ENCODE measurements at regions not wholly inside any gene's neighbourhood (a gene's known extent, or its start where the extent isn't known, plus 50 kb on each side); places are given as distances from the start of the nearest gene placed in this dataset.

DNA sequence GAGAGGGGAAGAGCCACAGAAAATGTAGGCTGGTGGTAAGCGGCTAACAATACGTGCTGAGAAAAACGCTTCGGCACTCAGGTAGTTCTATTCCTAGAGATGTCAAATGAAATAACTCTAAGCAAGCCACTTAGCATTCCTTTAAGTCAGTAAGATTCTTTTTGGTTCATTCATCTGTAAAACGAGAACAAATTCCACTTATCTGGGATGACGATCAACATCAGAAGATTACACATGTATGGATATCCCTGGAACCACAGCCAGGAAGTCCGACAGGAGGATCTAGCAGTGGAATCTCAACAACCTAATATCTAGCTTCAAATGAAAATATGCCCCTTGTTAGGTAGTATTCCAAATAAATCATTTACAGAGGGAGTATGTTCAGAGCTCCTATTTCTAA lies 74.6 kb upstream of the CDKN3 start:
- DNase-seq = no peak

DNA sequence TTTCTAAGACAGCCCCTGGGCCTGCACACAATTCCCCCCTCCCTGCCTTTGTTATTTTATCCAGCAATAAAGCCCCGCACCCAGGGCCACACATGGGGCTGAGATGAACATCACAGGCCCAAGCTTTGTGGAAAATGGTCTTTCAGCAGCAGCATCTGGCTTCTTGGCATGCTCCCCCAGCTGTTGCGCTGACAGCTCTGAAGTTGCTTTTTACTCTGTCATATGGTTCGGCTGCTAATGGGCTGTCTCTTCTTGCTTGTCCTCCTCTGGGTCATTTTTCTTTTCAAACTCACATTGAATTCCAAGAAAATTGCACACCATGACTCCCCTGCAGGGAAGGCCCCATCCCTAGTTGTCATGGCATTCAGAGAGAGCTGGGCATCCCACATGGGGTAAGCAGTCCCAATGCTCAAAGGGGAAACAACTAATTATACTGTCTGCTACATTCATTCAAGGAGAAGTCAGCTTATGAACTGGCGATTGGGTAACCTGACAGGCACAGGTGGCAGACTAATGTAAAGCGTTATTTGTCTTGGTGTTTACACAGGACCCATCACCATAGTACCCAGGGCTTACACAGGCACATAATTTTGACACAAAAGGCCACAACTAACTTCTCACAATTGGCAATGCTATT lies 74.0 kb upstream of the CDKN3 start:
- no peak for DNase-seq

GRCh38 chr14:54325766-54326165 lies 71.0 kb upstream of the CDKN3 start:
- no peak for DNase-seq

- no peak for DNase-seq
These were observed 67.6 kb upstream of the CDKN3 start for GRCh38 chr14:54329082-54329695.

DNA sequence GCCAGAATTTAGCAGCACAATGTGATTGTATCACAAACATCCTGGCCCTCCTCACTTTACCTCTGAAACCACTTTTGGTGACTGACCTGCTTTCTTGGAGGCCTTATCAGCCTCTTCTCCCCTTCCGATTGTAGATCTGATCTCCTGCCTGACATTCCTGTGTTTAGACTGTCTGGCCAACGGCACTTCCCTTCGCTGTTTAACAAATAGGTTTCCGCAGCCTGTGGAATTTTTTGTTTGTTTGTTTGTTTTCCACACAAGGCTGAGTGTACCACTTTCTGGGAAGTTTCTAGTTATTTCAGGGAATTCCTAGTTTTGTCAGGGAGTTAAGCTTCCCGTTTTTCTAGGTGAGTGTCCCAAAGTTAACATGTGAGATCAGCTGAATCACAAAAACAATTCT lies 65.9 kb upstream of the CDKN3 start:
- no peak for DNase-seq

DNA sequence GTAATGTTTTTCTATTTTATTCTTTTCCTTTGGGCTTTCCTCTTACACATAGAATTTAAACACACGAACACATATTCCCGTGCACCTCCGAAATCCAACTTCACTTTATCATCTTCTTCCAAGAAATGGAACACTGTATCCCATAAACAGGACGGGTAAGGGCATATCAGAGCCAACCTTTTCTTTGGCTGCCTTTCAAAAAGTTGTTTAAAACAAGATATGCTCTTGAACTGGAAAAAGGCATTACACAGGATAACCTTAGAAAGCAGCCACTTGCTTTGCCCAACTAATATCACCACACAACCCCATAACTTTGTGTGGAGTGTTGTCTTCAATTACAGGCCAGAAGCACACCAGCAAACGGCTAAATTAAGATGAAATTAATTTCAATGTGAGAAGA lies 65.3 kb upstream of the CDKN3 start:
- DNase-seq = no peak

DNA sequence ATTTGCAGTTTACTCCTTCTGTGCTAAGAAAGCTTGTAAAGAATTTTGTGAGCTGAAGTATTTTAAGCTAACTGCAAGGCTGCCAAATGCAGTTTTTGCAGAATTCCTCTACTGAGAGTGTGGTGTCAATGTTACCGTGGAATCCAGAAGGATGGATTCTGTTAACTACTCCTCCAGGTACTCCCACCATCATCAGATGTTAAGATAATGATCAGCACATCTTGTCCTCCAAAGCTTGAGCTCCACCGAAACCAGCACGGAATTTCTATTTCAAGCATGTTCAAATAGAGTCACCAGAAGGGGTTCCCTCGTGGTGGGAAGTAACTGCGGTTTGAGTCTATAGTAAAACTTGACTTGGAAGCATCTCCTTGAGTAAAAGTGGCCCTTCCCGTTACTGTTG lies 64.3 kb upstream of the CDKN3 start:
- no peak for DNase-seq

GRCh38 chr14:54333511-54333910 lies 63.3 kb upstream of the CDKN3 start:
- no peak for DNase-seq

GRCh38 chr14:54335569-54336155 lies 61.1 kb upstream of the CDKN3 start:
- no peak for DNase-seq

DNA sequence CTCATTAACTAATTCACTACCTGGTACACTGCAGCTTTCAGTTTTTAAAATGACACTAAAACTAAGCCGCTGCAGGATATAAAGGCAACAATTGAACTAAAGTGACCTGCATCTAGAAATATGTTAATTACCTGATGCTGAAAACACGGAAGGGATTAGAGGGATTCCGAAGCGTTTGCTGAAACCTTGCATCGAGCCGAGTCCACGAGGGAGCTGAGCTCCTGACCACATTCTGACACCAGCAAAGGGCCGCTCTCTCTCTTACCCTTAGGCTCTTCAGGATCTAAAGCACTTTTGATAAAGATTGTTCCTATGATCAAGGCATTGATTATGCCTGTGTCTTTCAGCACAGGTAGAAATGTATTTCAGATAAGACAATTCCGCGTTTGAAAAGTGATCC lies 59.5 kb upstream of the CDKN3 start:
- no peak for DNase-seq

GRCh38 chr14:54338696-54339317 lies 58.0 kb upstream of the CDKN3 start:
- DNase-seq = no peak

GRCh38 chr14:54339771-54340170 lies 57.0 kb upstream of the CDKN3 start:
- DNase-seq = no peak

- DNase-seq = no peak
These were observed 54.0 kb upstream of the CDKN3 start for GRCh38 chr14:54342806-54343205.

DNA sequence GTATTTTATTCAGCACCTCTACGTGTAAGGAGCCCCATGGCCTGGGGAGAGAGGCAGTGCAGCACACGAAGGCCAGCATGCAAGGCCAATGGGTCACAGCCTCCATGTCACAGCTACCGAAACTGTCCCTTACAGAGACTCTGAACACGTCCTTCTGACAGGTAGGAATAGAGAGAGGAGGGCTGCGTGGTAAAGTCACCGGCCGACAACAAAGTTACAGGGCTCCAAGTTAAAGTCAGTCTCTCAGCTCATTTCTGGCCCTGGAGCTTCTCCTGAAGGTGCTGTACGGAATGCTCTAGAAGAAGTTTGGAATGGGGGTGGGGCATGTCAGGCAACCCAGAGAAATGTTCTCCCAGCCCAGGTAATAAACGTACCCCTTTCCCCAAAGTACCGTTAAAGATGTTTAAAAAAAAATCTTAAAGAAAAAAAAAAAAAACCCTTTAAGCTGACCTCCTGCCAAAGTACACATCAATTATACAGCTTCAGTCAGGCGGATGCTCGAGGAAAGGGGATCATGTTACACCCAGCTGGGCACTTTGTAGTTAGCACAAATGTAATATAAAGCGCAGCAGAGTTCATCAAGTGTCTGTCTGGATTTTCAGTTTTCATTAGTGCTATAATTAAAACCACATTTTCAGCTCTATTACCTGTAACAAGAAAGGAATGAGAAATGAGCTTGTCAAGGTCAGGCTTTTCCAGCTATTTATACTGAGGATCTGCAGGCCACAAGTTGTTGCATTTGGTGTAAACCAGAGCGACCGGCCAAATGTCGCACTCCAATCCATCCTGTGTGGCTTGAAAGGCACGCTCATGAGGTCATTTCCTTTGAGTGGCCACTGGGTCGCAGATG lies 53.3 kb upstream of the CDKN3 start:
- DNase-seq = no peak

DNA sequence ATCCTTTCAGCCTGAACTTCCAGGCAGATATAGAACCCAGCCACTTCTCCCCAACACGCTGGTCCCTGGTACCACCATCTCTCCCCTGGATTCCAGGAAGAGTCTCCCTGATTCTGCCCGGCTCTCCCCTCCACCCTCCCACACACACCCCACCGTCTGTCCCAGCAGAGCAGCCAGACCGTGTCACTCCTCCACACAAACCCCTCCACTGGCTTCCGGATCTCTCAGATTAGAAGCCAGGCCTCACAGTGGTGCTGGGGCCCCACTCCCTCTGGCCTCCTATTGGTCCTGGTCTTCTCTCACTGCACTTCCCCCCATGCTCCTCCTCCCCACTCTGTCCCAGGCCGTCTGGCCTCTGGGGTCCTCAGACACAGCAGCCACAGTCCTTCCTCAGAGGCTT lies 52.4 kb upstream of the CDKN3 start:
- DNase-seq = no peak

DNA sequence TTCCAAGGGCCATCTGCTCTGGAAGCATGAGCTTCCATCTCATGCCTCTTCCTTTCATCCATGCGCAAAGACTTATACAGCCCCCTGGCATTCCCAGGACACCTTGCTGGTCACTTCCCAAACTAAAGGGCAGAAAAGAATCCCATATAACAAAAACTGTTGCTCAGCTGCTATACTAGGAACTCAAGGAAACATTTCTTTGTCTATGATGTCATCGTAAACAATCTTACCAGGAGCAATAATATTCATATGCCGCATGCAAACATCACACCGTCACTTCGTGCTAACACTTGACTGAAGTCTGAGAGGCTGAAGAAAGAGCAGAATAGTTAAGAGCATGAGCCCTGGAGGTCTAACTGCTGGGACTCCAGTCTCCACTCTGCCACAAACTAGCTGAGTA lies 50.5 kb upstream of the CDKN3 start:
- no peak for DNase-seq
